Endodermal cell (in vitro differentiated cells): ENCODE measurements at regions not wholly inside any gene's neighbourhood (a gene's known extent, or its start where the extent isn't known, plus 50 kb on each side); places are given as distances from the start of the nearest gene placed in this dataset.

Source experiments
- DNase-seq: peaks from one replicate; pipeline ENCODE4 v3.0.0-alpha.2; 2017
- H3K27ac ChIP-seq: 2 replicates; pipeline ENCODE4 v1.5.1; 2013; ENCODE audit warnings: mild to moderate bottlenecking, low read depth, low read length, moderate library complexity
- H3K27me3 ChIP-seq: 2 replicates; pipeline ENCODE4 v1.6.1; 2013; ENCODE audit warnings: mild to moderate bottlenecking, low read length, moderate library complexity; ENCODE audit not compliant: insufficient read depth, control insufficient read depth, poor library complexity, severe bottlenecking
- H3K36me3 ChIP-seq: 2 replicates; pipeline ENCODE4 v1.7.0; 2013; ENCODE audit warnings: mild to moderate bottlenecking, low read length, moderate library complexity; ENCODE audit not compliant: control insufficient read depth, insufficient read depth
- H3K4me1 ChIP-seq: one replicate; pipeline ENCODE4 v1.7.0; 2013; ENCODE audit warnings: low read length; ENCODE audit not compliant: control insufficient read depth, insufficient read depth
- H3K4me3 ChIP-seq: 2 replicates; pipeline ENCODE4 v1.5.1; 2013; ENCODE audit warnings: mild to moderate bottlenecking, low read length, moderate library complexity
- H3K9ac ChIP-seq: 2 replicates; pipeline ENCODE4 v1.6.1; 2013; ENCODE audit warnings: mild to moderate bottlenecking, low read length, moderate library complexity; ENCODE audit not compliant: poor library complexity, severe bottlenecking; ENCODE audit errors: extremely low read depth
- H3K9me3 ChIP-seq: 2 replicates; pipeline ENCODE4 v1.6.1; 2013; ENCODE audit warnings: mild to moderate bottlenecking, low read length, moderate library complexity; ENCODE audit not compliant: control insufficient read depth
- H3K27ac Mint-ChIP-seq: 2 replicates; pipeline ENCODE4 v1.8.0; 2020; ENCODE audit warnings: mixed read lengths
- H3K27me3 Mint-ChIP-seq: 2 replicates; pipeline ENCODE4 v1.8.0; 2021; ENCODE audit warnings: mild to moderate bottlenecking, mixed read lengths; ENCODE audit not compliant: insufficient read depth
- H3K36me3 Mint-ChIP-seq: 2 replicates; pipeline ENCODE4 v1.8.0; 2020; ENCODE audit warnings: low read depth, mixed read lengths
- H3K4me1 Mint-ChIP-seq: 2 replicates; pipeline ENCODE4 v1.8.0; 2020; ENCODE audit warnings: mixed read lengths
- H3K4me3 Mint-ChIP-seq: 2 replicates; pipeline ENCODE4 v1.8.0; 2020; ENCODE audit warnings: mild to moderate bottlenecking, moderate library complexity, mixed read lengths
- H3K9me3 Mint-ChIP-seq: 2 replicates; pipeline ENCODE4 v1.8.0; 2020; ENCODE audit warnings: mild to moderate bottlenecking, mixed read lengths
- WGBS, 2 experiments: methylation state at CpG; one replicate each; pipeline versions ENCODE4 v1.1.5 to v1.1.7; 2013; ENCODE audit warnings: missing lambda C conversion rate in 2 of 2, mixed read lengths in 1 of 2; ENCODE audit not compliant: insufficient coverage in 1 of 2, insufficient read length in 1 of 2; 5-methylcytosine and 5-hydroxymethylcytosine counted together
- TF ChIP-seq, protein P1 (sequence below): fragments of 200-600 bp; sonication (generic); conservative IDR thresholded peaks from 2 replicates; pipeline ENCODE4 v1.5.0; 2021; ENCODE audit warnings: antibody characterized with exemption, mild to moderate bottlenecking

- no peak overlapping the region for H3K4me3 Mint-ChIP-seq
- H3K36me3 ChIP-seq, result no peaks in the 10 kb centered on the region
These were observed 488.1 kb downstream of the SMARCA1 start for GRCh38 chrX:129035180-129035579.

DNA sequence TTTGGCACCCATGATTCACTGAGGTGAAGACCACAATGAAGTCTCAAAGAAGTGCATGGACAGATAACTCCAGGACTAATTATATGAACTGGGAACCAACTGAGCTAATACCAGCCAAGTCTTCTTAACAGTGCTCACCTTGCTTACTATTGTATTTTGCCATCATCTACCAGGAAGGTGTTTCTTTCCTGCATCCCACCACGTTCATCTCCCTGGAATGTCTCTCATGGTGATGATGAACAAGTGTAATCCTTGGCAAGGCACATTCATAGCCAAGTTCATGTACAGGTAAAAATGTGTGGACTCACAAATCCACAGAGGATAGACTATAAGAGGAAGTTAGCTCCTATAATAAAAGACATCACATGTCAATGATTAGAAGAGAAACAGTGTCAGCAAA lies 489.1 kb downstream of the SMARCA1 start:
- Mint-ChIP-seq H3K27ac (no peak overlapping the region), H3K9me3 (no peaks in the 10 kb centered on the region), H3K36me3 (no peaks in the 10 kb centered on the region), H3K4me1 (peaks cover 23% of the 10 kb centered on the region), H3K4me3 (no peak overlapping the region), H3K27me3 (no peaks in the 10 kb centered on the region)
- H3K4me3 ChIP-seq, result no peak overlapping the region
- no peaks in the 10 kb centered on the region for H3K36me3 ChIP-seq
- TF ChIP-seq, protein P1, sequence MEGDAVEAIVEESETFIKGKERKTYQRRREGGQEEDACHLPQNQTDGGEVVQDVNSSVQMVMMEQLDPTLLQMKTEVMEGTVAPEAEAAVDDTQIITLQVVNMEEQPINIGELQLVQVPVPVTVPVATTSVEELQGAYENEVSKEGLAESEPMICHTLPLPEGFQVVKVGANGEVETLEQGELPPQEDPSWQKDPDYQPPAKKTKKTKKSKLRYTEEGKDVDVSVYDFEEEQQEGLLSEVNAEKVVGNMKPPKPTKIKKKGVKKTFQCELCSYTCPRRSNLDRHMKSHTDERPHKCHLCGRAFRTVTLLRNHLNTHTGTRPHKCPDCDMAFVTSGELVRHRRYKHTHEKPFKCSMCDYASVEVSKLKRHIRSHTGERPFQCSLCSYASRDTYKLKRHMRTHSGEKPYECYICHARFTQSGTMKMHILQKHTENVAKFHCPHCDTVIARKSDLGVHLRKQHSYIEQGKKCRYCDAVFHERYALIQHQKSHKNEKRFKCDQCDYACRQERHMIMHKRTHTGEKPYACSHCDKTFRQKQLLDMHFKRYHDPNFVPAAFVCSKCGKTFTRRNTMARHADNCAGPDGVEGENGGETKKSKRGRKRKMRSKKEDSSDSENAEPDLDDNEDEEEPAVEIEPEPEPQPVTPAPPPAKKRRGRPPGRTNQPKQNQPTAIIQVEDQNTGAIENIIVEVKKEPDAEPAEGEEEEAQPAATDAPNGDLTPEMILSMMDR, result no peak
- H3K4me1 ChIP-seq, result no peaks in the 10 kb centered on the region
- WGBS, 2 experiments, result 92% methylated on average over 1 of the region's 1 CpG; no CpG with 5 or more reads in 1 of the 2 experiments
- H3K9ac ChIP-seq, result no peak overlapping the region
- H3K9me3 ChIP-seq, result no peaks in the 10 kb centered on the region
- H3K27me3 ChIP-seq, result no peaks in the 10 kb centered on the region
- DNase-seq, result no peak
- H3K27ac ChIP-seq, result no peak overlapping the region

More at GRCh38 chrX:129035180-129035579, 488.1 kb downstream of the SMARCA1 start:
- Histone ChIP-seq H3K9me3 (no peaks in the 10 kb centered on the region), H3K27ac (no peak overlapping the region), H3K27me3 (no peaks in the 10 kb centered on the region), H3K9ac (no peak overlapping the region), H3K4me3 (no peak overlapping the region), H3K4me1 (no peaks in the 10 kb centered on the region)
- TF ChIP-seq, protein P1, result no peak
- Mint-ChIP-seq H3K4me1 (peaks cover 25% of the 10 kb centered on the region), H3K27me3 (no peaks in the 10 kb centered on the region), H3K9me3 (no peaks in the 10 kb centered on the region), H3K36me3 (peaks cover 3% of the 10 kb centered on the region), H3K27ac (no peak overlapping the region)
- DNase-seq, result no peak

- Histone ChIP-seq H3K36me3 (no peaks in the 10 kb centered on the region), H3K9me3 (no peaks in the 10 kb centered on the region), H3K27me3 (no peaks in the 10 kb centered on the region), H3K4me1 (no peaks in the 10 kb centered on the region), H3K4me3 (no peak overlapping the region), H3K9ac (no peak overlapping the region), H3K27ac (no peak overlapping the region)
- WGBS, 2 experiments, result 91 to 100% methylated on average over 1 to 6 of the region's 6 CpGs
- TF ChIP-seq, protein P1, result no peak
- Mint-ChIP-seq H3K27ac (no peak overlapping the region), H3K27me3 (peaks cover 1% of the 10 kb centered on the region), H3K4me1 (peaks cover 20% of the 10 kb centered on the region), H3K9me3 (peaks cover 22% of the 10 kb centered on the region), H3K36me3 (peaks cover 16% of the 10 kb centered on the region), H3K4me3 (no peak overlapping the region)
- no peak for DNase-seq
These were observed 497.1 kb downstream of the SMARCA1 start for GRCh38 chrX:129026202-129026601.
